K562 (cell line): ENCODE measurements at regions not wholly inside any gene's neighbourhood (a gene's known extent, or its start where the extent isn't known, plus 50 kb on each side); places are given as distances from the start of the nearest gene placed in this dataset.

Experiments used
- BDP1 ChIP-seq: IDR thresholded peaks from 3 replicates; pipeline ENCODE4 v1.6.1; 2011; ENCODE audit not compliant: insufficient read length, insufficient read depth
- CBFA2T2 ChIP-seq: fragments of 450-650 bp; conservative IDR thresholded peaks from 2 replicates; pipeline ENCODE4 v1.6.1; 2017; ENCODE audit warnings: mild to moderate bottlenecking
- CTCF ChIP-seq, 3 experiments: IDR thresholded peaks in 2 of 3; conservative IDR thresholded peaks in 1 of 3; 2 replicates each; pipeline ENCODE4 v1.5.1; 2011 to 2012; ENCODE audit warnings: low read length in 3 of 3, mild to moderate bottlenecking in 3 of 3, control low read depth in 2 of 3, improper control_type of control experiment in 1 of 3, inconsistent platforms in 1 of 3, low read depth in 1 of 3, mixed read lengths in 1 of 3, moderate library complexity in 1 of 3; ENCODE audit not compliant: insufficient read depth in 2 of 3
- RNF2 ChIP-seq: sonication (generic); IDR thresholded peaks from 2 replicates; pipeline ENCODE4 v1.6.1; 2016

GRCh38 chrY:12253756-12254155 is 447.3 kb upstream of the USP9Y start:
- TF ChIP-seq CTCF (IDR thresholded peaks at IDR 0.05 in 2 of 3, conservative IDR thresholded peaks at IDR 0.05 in 1 of 3; ENCODE audit: insufficient read depth in 2 of 3, low read depth in 1 of 3, low read length in 3 of 3) = no peak
- no peak for TF ChIP-seq BDP1
- TF ChIP-seq CBFA2T2 = no peak
- no peak for TF ChIP-seq RNF2
